ENCODE measurements at regions not wholly inside any gene's neighbourhood (a gene's known extent, or its start where the extent isn't known, plus 50 kb on each side); places are given as distances from the start of the nearest gene placed in this dataset.

DNA sequence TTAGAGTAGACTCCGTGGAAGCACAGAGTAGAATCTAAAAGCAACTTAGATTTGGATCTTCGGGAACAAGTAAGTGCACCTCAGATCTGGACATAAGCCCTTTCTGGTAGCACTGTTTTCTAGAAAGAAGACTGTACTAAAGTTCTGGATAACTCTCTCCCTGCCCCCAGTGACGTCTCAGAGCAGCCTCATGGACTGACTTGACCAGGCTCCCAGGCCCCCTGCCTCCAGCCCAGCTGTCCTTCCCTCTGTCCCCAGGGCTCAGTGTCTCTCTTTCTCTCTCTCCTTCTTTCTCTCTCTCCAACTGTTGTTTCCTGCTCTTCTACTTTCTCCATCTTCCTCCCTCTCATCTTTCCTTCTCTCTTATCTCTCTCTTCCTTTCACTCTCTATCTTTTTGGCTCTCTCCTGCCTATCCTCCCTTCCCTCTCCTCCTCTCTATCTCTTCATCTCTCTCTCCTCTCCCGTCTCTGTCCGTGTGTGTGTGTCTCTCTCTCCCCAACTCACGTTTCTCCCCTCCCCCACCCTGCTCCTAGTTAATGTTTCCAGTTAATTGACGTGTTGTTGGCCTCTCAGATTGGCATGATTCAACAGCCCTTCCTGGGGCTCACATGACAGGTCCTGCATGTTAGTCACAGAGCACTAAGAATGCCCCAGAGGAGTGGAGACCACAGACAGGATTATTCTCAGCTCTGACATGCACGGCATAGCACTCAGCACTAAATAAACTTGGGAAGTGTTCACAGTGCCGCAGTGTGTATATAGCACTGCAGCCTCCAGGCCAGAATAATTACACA lies 180.4 kb upstream of the FOXQ1 start:
- TF ChIP-seq CTCF (conservative IDR thresholded peaks at IDR 0.05 in 1 of 2, IDR thresholded peaks at IDR 0.05 in 1 of 2; ENCODE audit: extremely low read depth in 1 of 2, insufficient read depth in 1 of 2, low read depth in 1 of 2, low read length in 2 of 2) = no peak
- no peak for TF ChIP-seq EZH2 (IDR thresholded peaks at IDR 0.05; ENCODE audit: borderline replicate concordance, low read length)

Data from mammary epithelial cell (primary cell).